AG04449 (cell line): ENCODE measurements at regions not wholly inside any gene's neighbourhood (a gene's known extent, or its start where the extent isn't known, plus 50 kb on each side); places are given as distances from the start of the nearest gene placed in this dataset.

ENCODE experiments used
- CTCF ChIA-PET: fragments of 350-600 bp; formaldehyde crosslinking; extraction: SDS; loops from one replicate; lab custom pipeline; 2021; ENCODE audit warnings: antibody characterized with exemption; lab: Yijun Ruan, JAX
- POLR2A ChIA-PET: fragments of 400-600, 350-600 bp; formaldehyde crosslinking; extraction: SDS; loops from one replicate; lab custom pipeline; 2020; ENCODE audit warnings: antibody characterized with exemption, inconsistent platforms; lab: Yijun Ruan, JAX
- DNase-seq: peaks from one replicate; pipeline ENCODE4 v3.0.0-alpha.2; 2010; ENCODE audit warnings: low read depth, low spot score
- H3K4me3 ChIP-seq: 2 replicates; pipeline ENCODE4 v1.5.1; 2011; ENCODE audit warnings: low read depth, mild to moderate bottlenecking, control low read depth, low read length
- CTCF ChIP-seq: IDR thresholded peaks from one replicate; pipeline ENCODE4 v1.5.1; 2011; ENCODE audit warnings: mild to moderate bottlenecking, moderate library complexity, low read length, control low read depth, inconsistent platforms; ENCODE audit not compliant: insufficient read depth; ENCODE audit errors: missing control alignments

- no peak overlapping the region for H3K4me3 ChIP-seq
- POLR2A ChIA-PET, result no interaction called here
- DNase-seq, result no peak
- CTCF ChIA-PET, result no interaction called here
- no peak for TF ChIP-seq CTCF
These were observed 951.2 kb upstream of the MIR17HG start for GRCh38 chr13:90396266-90396665.

- CTCF ChIA-PET, result no interaction called here
- TF ChIP-seq CTCF, result no peak
These were observed 950.0 kb upstream of the MIR17HG start for GRCh38 chr13:90397503-90397902.

GRCh38 chr13:90400372-90400771 lies 947.1 kb upstream of the MIR17HG start:
- ChIA-PET POLR2A (no interaction called here), CTCF (no interaction called here)
- H3K4me3 ChIP-seq, result no peak overlapping the region
- TF ChIP-seq CTCF, result no peak
- no peak for DNase-seq

More at GRCh38 chr13:90397503-90397902, 950.0 kb upstream of the MIR17HG start:
- POLR2A ChIA-PET, result no interaction called here
- no peak overlapping the region for H3K4me3 ChIP-seq
- no peak for DNase-seq

GRCh38 chr13:90401150-90401549 lies 946.3 kb upstream of the MIR17HG start:
- no peak for TF ChIP-seq CTCF
- POLR2A ChIA-PET, result no interaction called here
- no peak for DNase-seq
- no peak overlapping the region for H3K4me3 ChIP-seq
- CTCF ChIA-PET, result no interaction called here

- CTCF ChIA-PET, result no interaction called here
These were observed 945.4 kb upstream of the MIR17HG start for GRCh38 chr13:90402102-90402501.

GRCh38 chr13:90402613-90403012 lies 944.9 kb upstream of the MIR17HG start:
- TF ChIP-seq CTCF, result no peak
- H3K4me3 ChIP-seq, result no peak overlapping the region
- ChIA-PET CTCF (no interaction called here), POLR2A (no interaction called here)
- DNase-seq, result no peak

More at GRCh38 chr13:90402102-90402501, 945.4 kb upstream of the MIR17HG start:
- POLR2A ChIA-PET, result no interaction called here
- no peak overlapping the region for H3K4me3 ChIP-seq
- TF ChIP-seq CTCF, result no peak
- no peak for DNase-seq
